ENCODE measurements at regions not wholly inside any gene's neighbourhood (a gene's known extent, or its start where the extent isn't known, plus 50 kb on each side); places are given as distances from the start of the nearest gene placed in this dataset.
"Not testable (repeated sequence)": the region's sequence is repeated elsewhere in the genome, so short reads cannot be mapped to it uniquely, and the experiment has no call there.

DNA sequence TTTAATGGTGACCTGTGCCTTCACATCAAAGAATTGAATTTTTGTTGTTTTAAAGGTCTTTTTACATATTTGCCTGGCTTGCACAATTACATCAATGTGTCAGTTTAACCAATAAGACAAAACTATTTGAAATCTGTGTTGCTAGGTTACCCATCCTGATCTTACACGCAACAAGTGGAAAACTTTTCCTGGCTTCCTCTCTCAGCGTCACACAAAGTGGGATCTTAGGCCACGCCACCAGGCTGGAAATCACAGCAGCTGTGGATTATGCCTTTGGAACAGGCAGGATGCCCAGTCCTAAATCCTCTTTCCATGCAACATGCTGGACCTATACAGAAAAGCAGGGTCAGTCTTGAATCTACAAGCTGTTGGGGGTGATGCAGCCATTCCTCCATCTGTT is 298.2 kb upstream of the HNRNPA3 start:
- no peak overlapping the region for H4K8ac ChIP-seq (ENCODE audit: low read length)
- DNase-seq: no peak
- H3K23ac ChIP-seq (ENCODE audit: low read length in 2 of 2): no peak overlapping the region
- peaks cover 0 to 5% of the 10 kb centered on the region in 2 experiments for H3K27me3 ChIP-seq (ENCODE audit: control insufficient read depth in 1 of 2, insufficient read depth in 1 of 2, low read length in 2 of 2)
- H2AK5ac ChIP-seq (ENCODE audit: low read length, severe bottlenecking): no peak overlapping the region
- H2BK5ac ChIP-seq (ENCODE audit: low read depth, low read length, poor library complexity, severe bottlenecking): no peak overlapping the region
- H3K9ac ChIP-seq (ENCODE audit: low read length): no peak overlapping the region
- H3K27ac ChIP-seq (ENCODE audit: low read length, poor library complexity, severe bottlenecking): no peak overlapping the region
- H2BK15ac ChIP-seq (ENCODE audit: low read depth, poor library complexity, severe bottlenecking): no peak overlapping the region
- no peak overlapping the region for H2BK120ac ChIP-seq (ENCODE audit: low read depth, low read length)
- no peak overlapping the region for H4K91ac ChIP-seq (ENCODE audit: low read length)
- no peak overlapping the region for H3K4me3 ChIP-seq (ENCODE audit: insufficient read depth in 1 of 2, low read depth in 1 of 2, low read length in 2 of 2)
- H3K79me1 ChIP-seq (replicated peaks; ENCODE audit: low read length, poor library complexity, severe bottlenecking): no peaks in the 10 kb centered on the region
- no peaks in the 10 kb centered on the region for H3K36me3 ChIP-seq (ENCODE audit: control insufficient read depth in 1 of 2, insufficient read depth in 2 of 2, low read depth in 1 of 2, low read length in 2 of 2)
- no peak overlapping the region for H3K18ac ChIP-seq (ENCODE audit: low read depth in 1 of 2, low read length in 2 of 2)
- H2AFZ ChIP-seq (ENCODE audit: low read depth, low read length): no peak overlapping the region
- H3K14ac ChIP-seq (ENCODE audit: low read length in 2 of 2): no peak overlapping the region
- WGBS: 89% methylated on average over 3 of the region's 3 CpGs
- H3K4ac ChIP-seq (ENCODE audit: low read depth in 1 of 2, low read length in 2 of 2): no peak overlapping the region
- no peaks in the 10 kb centered on the region for H3K9me3 ChIP-seq (ENCODE audit: control insufficient read depth, low read length)
- H3K4me2 ChIP-seq (ENCODE audit: low read length, poor library complexity, severe bottlenecking): no peak overlapping the region
- no peak overlapping the region for H2BK12ac ChIP-seq (ENCODE audit: low read length in 2 of 2)
- no peaks in the 10 kb centered on the region for H3K4me1 ChIP-seq (ENCODE audit: control insufficient read depth, insufficient read depth, low read depth, low read length)

DNA sequence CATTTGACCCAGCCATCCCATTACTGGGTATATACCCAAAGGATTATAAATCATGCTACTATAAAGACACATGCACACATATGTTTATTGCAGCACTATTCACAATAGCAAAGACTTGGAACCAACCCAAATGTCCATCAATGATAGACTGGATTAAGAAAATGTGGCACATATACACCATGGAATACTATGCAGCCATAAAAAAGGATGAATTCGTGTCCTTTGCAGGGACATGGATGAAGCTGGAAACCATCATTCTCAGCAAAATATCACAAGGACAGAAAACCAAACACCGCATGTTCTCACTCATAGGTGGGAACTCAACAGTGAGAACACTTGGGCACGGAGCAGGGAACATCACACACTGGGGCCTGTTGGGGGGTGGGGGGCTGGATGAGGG is 290.0 kb upstream of the HNRNPA3 start:
- H3K9ac ChIP-seq (ENCODE audit: low read length); H2AK5ac ChIP-seq (ENCODE audit: low read length, severe bottlenecking); H3K4ac ChIP-seq (ENCODE audit: low read depth in 1 of 2, low read length in 2 of 2); H3K4me1 ChIP-seq (ENCODE audit: control insufficient read depth, insufficient read depth, low read depth, low read length); H4K91ac ChIP-seq (ENCODE audit: low read length); H3K4me3 ChIP-seq (ENCODE audit: insufficient read depth in 1 of 2, low read depth in 1 of 2, low read length in 2 of 2); H2BK5ac ChIP-seq (ENCODE audit: low read depth, low read length, poor library complexity, severe bottlenecking); H3K23ac ChIP-seq (ENCODE audit: low read length in 2 of 2); DNase-seq; H3K4me2 ChIP-seq (ENCODE audit: low read length, poor library complexity, severe bottlenecking); H3K79me1 ChIP-seq (replicated peaks; ENCODE audit: low read length, poor library complexity, severe bottlenecking); H3K9me3 ChIP-seq (ENCODE audit: control insufficient read depth, low read length); H2AFZ ChIP-seq (ENCODE audit: low read depth, low read length); H4K8ac ChIP-seq (ENCODE audit: low read length); H2BK120ac ChIP-seq (ENCODE audit: low read depth, low read length); H3K18ac ChIP-seq (ENCODE audit: low read depth in 1 of 2, low read length in 2 of 2); H3K27me3 ChIP-seq (ENCODE audit: control insufficient read depth in 1 of 2, insufficient read depth in 1 of 2, low read length in 2 of 2); H2BK15ac ChIP-seq (ENCODE audit: low read depth, poor library complexity, severe bottlenecking); H3K36me3 ChIP-seq (ENCODE audit: control insufficient read depth in 1 of 2, insufficient read depth in 2 of 2, low read depth in 1 of 2, low read length in 2 of 2); H2BK12ac ChIP-seq (ENCODE audit: low read length in 2 of 2); H3K27ac ChIP-seq (ENCODE audit: low read length, poor library complexity, severe bottlenecking); H3K14ac ChIP-seq (ENCODE audit: low read length in 2 of 2): not testable (repeated sequence)
- 100% methylated on average over 1 of the region's 3 CpGs for whole genome bisulfite sequencing

DNA sequence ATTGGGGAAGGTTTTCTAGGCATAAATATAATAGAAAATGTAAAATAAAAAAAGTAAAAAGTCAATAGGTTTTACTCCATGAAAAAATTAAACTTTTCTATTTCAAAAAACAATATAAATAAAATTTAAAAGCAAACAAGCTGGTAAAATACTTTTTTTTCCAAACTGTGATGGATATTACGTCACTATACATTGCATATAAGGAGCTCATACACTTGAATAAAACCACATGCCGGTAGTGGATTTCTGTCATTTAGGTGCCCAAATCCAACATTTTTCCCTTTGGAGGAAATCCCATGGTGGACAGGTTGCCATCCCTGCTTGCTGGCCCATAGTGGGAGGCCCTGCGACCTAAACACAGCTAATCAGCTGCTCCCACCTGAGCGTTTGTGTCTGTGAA is 289.4 kb upstream of the HNRNPA3 start:
- H3K9ac ChIP-seq (ENCODE audit: low read length): no peak overlapping the region

DNA sequence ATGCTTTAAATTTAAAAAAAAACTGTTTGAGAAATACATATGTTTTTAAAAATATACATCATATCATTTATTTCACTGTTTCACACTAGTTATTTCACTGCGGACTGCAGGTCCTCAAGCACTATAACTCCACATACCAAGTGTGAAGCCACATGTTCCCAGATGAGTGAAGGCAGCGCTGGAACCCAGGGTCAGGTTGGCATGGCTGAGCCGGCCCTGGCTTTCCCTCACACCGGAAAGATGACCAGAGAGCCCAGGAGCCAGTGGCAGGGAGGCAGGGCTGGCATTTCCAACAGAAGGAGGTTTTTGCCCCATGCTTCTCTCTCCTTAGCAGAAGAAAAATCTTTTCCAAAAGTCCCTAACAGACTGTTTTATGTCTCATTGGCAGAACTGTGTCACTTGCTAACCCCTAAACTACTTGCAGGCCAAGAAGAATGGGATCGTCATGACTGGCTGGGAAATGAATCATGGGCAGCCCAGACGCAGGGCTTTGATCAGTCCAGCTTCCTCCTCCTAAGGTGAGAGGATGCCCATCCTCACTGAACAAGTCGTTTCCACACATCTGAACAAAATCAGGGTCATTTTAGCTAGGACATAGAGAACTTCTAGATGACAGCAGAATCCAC is 287.6 kb upstream of the HNRNPA3 start:
- no peak overlapping the region for H3K4ac ChIP-seq (ENCODE audit: low read depth in 1 of 2, low read length in 2 of 2)
- WGBS: 74% methylated on average over 7 of the region's 7 CpGs
- H3K79me1 ChIP-seq (replicated peaks; ENCODE audit: low read length, poor library complexity, severe bottlenecking): no peaks in the 10 kb centered on the region
- H2BK120ac ChIP-seq (ENCODE audit: low read depth, low read length): no peak overlapping the region
- H3K4me1 ChIP-seq (ENCODE audit: control insufficient read depth, insufficient read depth, low read depth, low read length): peaks cover 2% of the 10 kb centered on the region
- no peak overlapping the region for H2BK5ac ChIP-seq (ENCODE audit: low read depth, low read length, poor library complexity, severe bottlenecking)
- H3K9me3 ChIP-seq (ENCODE audit: control insufficient read depth, low read length): no peaks in the 10 kb centered on the region
- H3K18ac ChIP-seq (ENCODE audit: low read depth in 1 of 2, low read length in 2 of 2): no peak overlapping the region
- peaks cover 0 to 3% of the 10 kb centered on the region in 2 experiments for H3K27me3 ChIP-seq (ENCODE audit: control insufficient read depth in 1 of 2, insufficient read depth in 1 of 2, low read length in 2 of 2)
- H3K36me3 ChIP-seq (ENCODE audit: control insufficient read depth in 1 of 2, insufficient read depth in 2 of 2, low read depth in 1 of 2, low read length in 2 of 2): no peaks in the 10 kb centered on the region
- no peak overlapping the region for H3K4me2 ChIP-seq (ENCODE audit: low read length, poor library complexity, severe bottlenecking)
- H2AFZ ChIP-seq (ENCODE audit: low read depth, low read length): no peak overlapping the region
- no peak overlapping the region for H3K23ac ChIP-seq (ENCODE audit: low read length in 2 of 2)
- no peak overlapping the region for H3K9ac ChIP-seq (ENCODE audit: low read length)
- no peak overlapping the region for H2BK15ac ChIP-seq (ENCODE audit: low read depth, poor library complexity, severe bottlenecking)
- no peak overlapping the region for H4K91ac ChIP-seq (ENCODE audit: low read length)
- no peak overlapping the region for H3K27ac ChIP-seq (ENCODE audit: low read length, poor library complexity, severe bottlenecking)
- no peak for DNase-seq
- H2AK5ac ChIP-seq (ENCODE audit: low read length, severe bottlenecking): no peak overlapping the region
- no peak overlapping the region for H4K8ac ChIP-seq (ENCODE audit: low read length)
- H3K14ac ChIP-seq (ENCODE audit: low read length in 2 of 2): no peak overlapping the region
- H3K4me3 ChIP-seq (ENCODE audit: insufficient read depth in 1 of 2, low read depth in 1 of 2, low read length in 2 of 2): no peak overlapping the region
- H2BK12ac ChIP-seq (ENCODE audit: low read length in 2 of 2): no peak overlapping the region

More for the DNA sequence above, 289.4 kb upstream of the HNRNPA3 start:
- WGBS: 98% methylated on average over 4 of the region's 4 CpGs
- Histone ChIP-seq H3K4ac (ENCODE audit: low read depth in 1 of 2, low read length in 2 of 2) (no peak overlapping the region), H3K9me3 (ENCODE audit: control insufficient read depth, low read length) (no peaks in the 10 kb centered on the region), H3K4me1 (ENCODE audit: control insufficient read depth, insufficient read depth, low read depth, low read length) (peaks cover 2% of the 10 kb centered on the region), H2AK5ac (ENCODE audit: low read length, severe bottlenecking) (no peak overlapping the region), H2BK12ac (ENCODE audit: low read length in 2 of 2) (no peak overlapping the region), H2BK5ac (ENCODE audit: low read depth, low read length, poor library complexity, severe bottlenecking) (no peak overlapping the region), H4K8ac (ENCODE audit: low read length) (no peak overlapping the region), H3K36me3 (ENCODE audit: control insufficient read depth in 1 of 2, insufficient read depth in 2 of 2, low read depth in 1 of 2, low read length in 2 of 2) (no peaks in the 10 kb centered on the region), H3K4me3 (ENCODE audit: insufficient read depth in 1 of 2, low read depth in 1 of 2, low read length in 2 of 2) (no peak overlapping the region), H3K27ac (ENCODE audit: low read length, poor library complexity, severe bottlenecking) (no peak overlapping the region), H3K23ac (ENCODE audit: low read length in 2 of 2) (no peak overlapping the region), H2BK120ac (ENCODE audit: low read depth, low read length) (no peak overlapping the region), H3K27me3 (ENCODE audit: control insufficient read depth in 1 of 2, insufficient read depth in 1 of 2, low read length in 2 of 2) (peaks cover 0 to 3% of the 10 kb centered on the region in 2 experiments), H2BK15ac (ENCODE audit: low read depth, poor library complexity, severe bottlenecking) (no peak overlapping the region), H3K79me1 (replicated peaks; ENCODE audit: low read length, poor library complexity, severe bottlenecking) (no peaks in the 10 kb centered on the region), H2AFZ (ENCODE audit: low read depth, low read length) (no peak overlapping the region), H4K91ac (ENCODE audit: low read length) (no peak overlapping the region), H3K14ac (ENCODE audit: low read length in 2 of 2) (no peak overlapping the region), H3K18ac (ENCODE audit: low read depth in 1 of 2, low read length in 2 of 2) (no peak overlapping the region), H3K4me2 (ENCODE audit: low read length, poor library complexity, severe bottlenecking) (no peak overlapping the region)
- DNase-seq: no peak
